ENCODE measurements at regions not wholly inside any gene's neighbourhood (a gene's known extent, or its start where the extent isn't known, plus 50 kb on each side); places are given as distances from the start of the nearest gene placed in this dataset.

- TF ChIP-seq, protein P1, sequence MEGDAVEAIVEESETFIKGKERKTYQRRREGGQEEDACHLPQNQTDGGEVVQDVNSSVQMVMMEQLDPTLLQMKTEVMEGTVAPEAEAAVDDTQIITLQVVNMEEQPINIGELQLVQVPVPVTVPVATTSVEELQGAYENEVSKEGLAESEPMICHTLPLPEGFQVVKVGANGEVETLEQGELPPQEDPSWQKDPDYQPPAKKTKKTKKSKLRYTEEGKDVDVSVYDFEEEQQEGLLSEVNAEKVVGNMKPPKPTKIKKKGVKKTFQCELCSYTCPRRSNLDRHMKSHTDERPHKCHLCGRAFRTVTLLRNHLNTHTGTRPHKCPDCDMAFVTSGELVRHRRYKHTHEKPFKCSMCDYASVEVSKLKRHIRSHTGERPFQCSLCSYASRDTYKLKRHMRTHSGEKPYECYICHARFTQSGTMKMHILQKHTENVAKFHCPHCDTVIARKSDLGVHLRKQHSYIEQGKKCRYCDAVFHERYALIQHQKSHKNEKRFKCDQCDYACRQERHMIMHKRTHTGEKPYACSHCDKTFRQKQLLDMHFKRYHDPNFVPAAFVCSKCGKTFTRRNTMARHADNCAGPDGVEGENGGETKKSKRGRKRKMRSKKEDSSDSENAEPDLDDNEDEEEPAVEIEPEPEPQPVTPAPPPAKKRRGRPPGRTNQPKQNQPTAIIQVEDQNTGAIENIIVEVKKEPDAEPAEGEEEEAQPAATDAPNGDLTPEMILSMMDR (conservative IDR thresholded peaks at IDR 0.05; ENCODE audit: low read depth, low read length), result no peak
- TF ChIP-seq RAD21 (IDR thresholded peaks at IDR 0.05; ENCODE audit: low read length) (no peak), POLR2A (IDR thresholded peaks at IDR 0.05; ENCODE audit: low read depth, low read length) (no peak), SMC3 (IDR thresholded peaks at IDR 0.05; ENCODE audit: low read depth, low read length) (no peak), MAFK (IDR thresholded peaks at IDR 0.05; ENCODE audit: low read depth, low read length) (no peak), BHLHE40 (IDR thresholded peaks at IDR 0.05; ENCODE audit: low read depth, low read length) (no peak), FOS (IDR thresholded peaks at IDR 0.05; ENCODE audit: low read depth, low read length) (no peak), CHD1 (IDR thresholded peaks at IDR 0.05; ENCODE audit: low read depth, low read length) (no peak), RCOR1 (IDR thresholded peaks at IDR 0.05; ENCODE audit: insufficient replicate concordance, low read length) (no peak), MXI1 (IDR thresholded peaks at IDR 0.05; ENCODE audit: borderline replicate concordance, low read depth, low read length) (no peak), CEBPB (IDR thresholded peaks at IDR 0.05; ENCODE audit: low read depth, low read length) (no peak), NFE2L2 (IDR thresholded peaks at IDR 0.05; ENCODE audit: low read depth, low read length) (no peak)
- TF ChIP-seq, protein P2, sequence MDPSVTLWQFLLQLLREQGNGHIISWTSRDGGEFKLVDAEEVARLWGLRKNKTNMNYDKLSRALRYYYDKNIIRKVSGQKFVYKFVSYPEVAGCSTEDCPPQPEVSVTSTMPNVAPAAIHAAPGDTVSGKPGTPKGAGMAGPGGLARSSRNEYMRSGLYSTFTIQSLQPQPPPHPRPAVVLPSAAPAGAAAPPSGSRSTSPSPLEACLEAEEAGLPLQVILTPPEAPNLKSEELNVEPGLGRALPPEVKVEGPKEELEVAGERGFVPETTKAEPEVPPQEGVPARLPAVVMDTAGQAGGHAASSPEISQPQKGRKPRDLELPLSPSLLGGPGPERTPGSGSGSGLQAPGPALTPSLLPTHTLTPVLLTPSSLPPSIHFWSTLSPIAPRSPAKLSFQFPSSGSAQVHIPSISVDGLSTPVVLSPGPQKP (IDR thresholded peaks at IDR 0.05; ENCODE audit: borderline replicate concordance, low read depth, low read length), result no peak
- TF ChIP-seq, protein P3, sequence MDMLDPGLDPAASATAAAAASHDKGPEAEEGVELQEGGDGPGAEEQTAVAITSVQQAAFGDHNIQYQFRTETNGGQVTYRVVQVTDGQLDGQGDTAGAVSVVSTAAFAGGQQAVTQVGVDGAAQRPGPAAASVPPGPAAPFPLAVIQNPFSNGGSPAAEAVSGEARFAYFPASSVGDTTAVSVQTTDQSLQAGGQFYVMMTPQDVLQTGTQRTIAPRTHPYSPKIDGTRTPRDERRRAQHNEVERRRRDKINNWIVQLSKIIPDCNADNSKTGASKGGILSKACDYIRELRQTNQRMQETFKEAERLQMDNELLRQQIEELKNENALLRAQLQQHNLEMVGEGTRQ (IDR thresholded peaks at IDR 0.05; ENCODE audit: low read depth, low read length), result no peak
Observed at GRCh38 chr3:127488141-127488672, 102.3 kb downstream of the TPRA1 start.

Data from IMR-90 (cell line).